HL-60 (cell line): ENCODE measurements at regions not wholly inside any gene's neighbourhood (a gene's known extent, or its start where the extent isn't known, plus 50 kb on each side); places are given as distances from the start of the nearest gene placed in this dataset.

Source experiments
- DNase-seq, 2 experiments: peaks; one replicate each; pipeline ENCODE4 v3.0.0-alpha.2; 2010 to 2020; ENCODE audit warnings: low read depth in 1 of 2, low spot score in 1 of 2
- H3K27ac ChIP-seq: fragments of 250-450 bp; sonication (Bioruptor Pico); replicated peaks from 2 replicates; pipeline ENCODE4 v1.5.1; 2020; ENCODE audit warnings: mild to moderate bottlenecking, moderate library complexity
- H3K27me3 ChIP-seq: fragments of 250-450 bp; sonication (Bioruptor Pico); 2 replicates; pipeline ENCODE4 v1.5.1; 2021; ENCODE audit warnings: mild to moderate bottlenecking, moderate library complexity; ENCODE audit not compliant: insufficient read depth, poor library complexity, severe bottlenecking
- H3K4me3 ChIP-seq: replicated peaks from 2 replicates; pipeline ENCODE4 v1.5.1; 2011; ENCODE audit warnings: mild to moderate bottlenecking, control low read depth, low read length; ENCODE audit not compliant: insufficient read depth
- GABPA ChIP-seq: IDR thresholded peaks from 2 replicates; pipeline ENCODE4 v1.6.1; 2012; ENCODE audit warnings: low read depth
- POLR2AphosphoS5 ChIP-seq: IDR thresholded peaks from 2 replicates; pipeline ENCODE4 v1.6.1; 2012; ENCODE audit warnings: low read depth
- SPI1 ChIP-seq: IDR thresholded peaks from 2 replicates; pipeline ENCODE4 v1.6.1; 2012; ENCODE audit warnings: low read depth, mild to moderate bottlenecking, borderline replicate concordance
- TF ChIP-seq, protein P1 (sequence below): IDR thresholded peaks from one replicate; pipeline ENCODE4 v1.5.1; 2011; ENCODE audit warnings: low read length, control low read depth, inconsistent platforms; ENCODE audit not compliant: insufficient read depth
- TF ChIP-seq, protein P2 (sequence below): IDR thresholded peaks from 2 replicates; pipeline ENCODE4 v1.6.1; 2012; ENCODE audit warnings: low read depth; ENCODE audit not compliant: insufficient replicate concordance

DNA sequence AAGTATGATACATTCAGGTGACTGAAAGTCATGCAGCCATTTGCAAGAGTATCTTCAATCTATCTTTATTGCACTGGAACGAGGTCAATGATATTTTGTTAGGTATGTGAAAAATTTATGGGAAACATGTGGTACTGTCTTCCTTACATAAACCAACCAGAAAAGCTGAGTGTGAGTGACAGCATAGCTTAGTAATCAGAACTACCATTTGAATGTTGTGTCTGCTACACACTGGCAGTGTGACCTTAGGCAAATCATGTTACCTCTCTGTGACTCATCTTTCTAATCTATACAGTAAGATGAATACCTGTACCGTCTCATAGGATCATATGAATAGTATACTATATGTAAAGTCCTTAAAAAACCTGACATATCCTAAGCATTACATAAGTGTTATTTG, 337.9 kb upstream of the IL12A start:
- no peak for DNase-seq

DNA sequence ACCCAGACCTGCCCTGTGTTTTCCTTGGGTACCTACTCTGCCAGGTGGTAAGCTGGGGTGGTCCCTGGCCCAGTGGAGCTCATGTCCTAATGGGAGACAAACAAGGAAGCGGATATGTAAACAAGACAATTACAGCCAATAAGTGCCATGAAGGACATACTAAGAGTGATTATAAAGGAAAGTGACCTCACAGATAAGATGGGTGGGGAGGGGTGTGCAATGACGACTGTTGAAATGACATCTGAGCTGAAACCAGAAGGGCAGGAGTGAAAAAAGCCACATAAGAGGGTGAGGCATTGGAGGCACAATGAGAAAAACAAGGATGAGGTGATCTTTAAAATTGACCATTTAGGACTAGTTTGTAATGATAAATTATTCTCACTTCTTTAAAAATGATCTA, 336.2 kb upstream of the IL12A start:
- TF ChIP-seq, protein P1, sequence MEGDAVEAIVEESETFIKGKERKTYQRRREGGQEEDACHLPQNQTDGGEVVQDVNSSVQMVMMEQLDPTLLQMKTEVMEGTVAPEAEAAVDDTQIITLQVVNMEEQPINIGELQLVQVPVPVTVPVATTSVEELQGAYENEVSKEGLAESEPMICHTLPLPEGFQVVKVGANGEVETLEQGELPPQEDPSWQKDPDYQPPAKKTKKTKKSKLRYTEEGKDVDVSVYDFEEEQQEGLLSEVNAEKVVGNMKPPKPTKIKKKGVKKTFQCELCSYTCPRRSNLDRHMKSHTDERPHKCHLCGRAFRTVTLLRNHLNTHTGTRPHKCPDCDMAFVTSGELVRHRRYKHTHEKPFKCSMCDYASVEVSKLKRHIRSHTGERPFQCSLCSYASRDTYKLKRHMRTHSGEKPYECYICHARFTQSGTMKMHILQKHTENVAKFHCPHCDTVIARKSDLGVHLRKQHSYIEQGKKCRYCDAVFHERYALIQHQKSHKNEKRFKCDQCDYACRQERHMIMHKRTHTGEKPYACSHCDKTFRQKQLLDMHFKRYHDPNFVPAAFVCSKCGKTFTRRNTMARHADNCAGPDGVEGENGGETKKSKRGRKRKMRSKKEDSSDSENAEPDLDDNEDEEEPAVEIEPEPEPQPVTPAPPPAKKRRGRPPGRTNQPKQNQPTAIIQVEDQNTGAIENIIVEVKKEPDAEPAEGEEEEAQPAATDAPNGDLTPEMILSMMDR = no peak
- TF ChIP-seq POLR2AphosphoS5 (no peak), GABPA (no peak), SPI1 (no peak)
- TF ChIP-seq, protein P2, sequence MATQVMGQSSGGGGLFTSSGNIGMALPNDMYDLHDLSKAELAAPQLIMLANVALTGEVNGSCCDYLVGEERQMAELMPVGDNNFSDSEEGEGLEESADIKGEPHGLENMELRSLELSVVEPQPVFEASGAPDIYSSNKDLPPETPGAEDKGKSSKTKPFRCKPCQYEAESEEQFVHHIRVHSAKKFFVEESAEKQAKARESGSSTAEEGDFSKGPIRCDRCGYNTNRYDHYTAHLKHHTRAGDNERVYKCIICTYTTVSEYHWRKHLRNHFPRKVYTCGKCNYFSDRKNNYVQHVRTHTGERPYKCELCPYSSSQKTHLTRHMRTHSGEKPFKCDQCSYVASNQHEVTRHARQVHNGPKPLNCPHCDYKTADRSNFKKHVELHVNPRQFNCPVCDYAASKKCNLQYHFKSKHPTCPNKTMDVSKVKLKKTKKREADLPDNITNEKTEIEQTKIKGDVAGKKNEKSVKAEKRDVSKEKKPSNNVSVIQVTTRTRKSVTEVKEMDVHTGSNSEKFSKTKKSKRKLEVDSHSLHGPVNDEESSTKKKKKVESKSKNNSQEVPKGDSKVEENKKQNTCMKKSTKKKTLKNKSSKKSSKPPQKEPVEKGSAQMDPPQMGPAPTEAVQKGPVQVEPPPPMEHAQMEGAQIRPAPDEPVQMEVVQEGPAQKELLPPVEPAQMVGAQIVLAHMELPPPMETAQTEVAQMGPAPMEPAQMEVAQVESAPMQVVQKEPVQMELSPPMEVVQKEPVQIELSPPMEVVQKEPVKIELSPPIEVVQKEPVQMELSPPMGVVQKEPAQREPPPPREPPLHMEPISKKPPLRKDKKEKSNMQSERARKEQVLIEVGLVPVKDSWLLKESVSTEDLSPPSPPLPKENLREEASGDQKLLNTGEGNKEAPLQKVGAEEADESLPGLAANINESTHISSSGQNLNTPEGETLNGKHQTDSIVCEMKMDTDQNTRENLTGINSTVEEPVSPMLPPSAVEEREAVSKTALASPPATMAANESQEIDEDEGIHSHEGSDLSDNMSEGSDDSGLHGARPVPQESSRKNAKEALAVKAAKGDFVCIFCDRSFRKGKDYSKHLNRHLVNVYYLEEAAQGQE = no peak
- Histone ChIP-seq H3K27me3 (no peaks in the 10 kb centered on the region), H3K4me3 (no peak overlapping the region), H3K27ac (no peak overlapping the region)
- no peak for DNase-seq

More for the DNA sequence above, 337.9 kb upstream of the IL12A start:
- H3K27ac ChIP-seq = no peak overlapping the region
- TF ChIP-seq GABPA (no peak), POLR2AphosphoS5 (no peak), SPI1 (no peak)
- TF ChIP-seq, protein P2 = no peak
- TF ChIP-seq, protein P1 = no peak
- H3K4me3 ChIP-seq = no peak overlapping the region
- H3K27me3 ChIP-seq = no peaks in the 10 kb centered on the region

DNA sequence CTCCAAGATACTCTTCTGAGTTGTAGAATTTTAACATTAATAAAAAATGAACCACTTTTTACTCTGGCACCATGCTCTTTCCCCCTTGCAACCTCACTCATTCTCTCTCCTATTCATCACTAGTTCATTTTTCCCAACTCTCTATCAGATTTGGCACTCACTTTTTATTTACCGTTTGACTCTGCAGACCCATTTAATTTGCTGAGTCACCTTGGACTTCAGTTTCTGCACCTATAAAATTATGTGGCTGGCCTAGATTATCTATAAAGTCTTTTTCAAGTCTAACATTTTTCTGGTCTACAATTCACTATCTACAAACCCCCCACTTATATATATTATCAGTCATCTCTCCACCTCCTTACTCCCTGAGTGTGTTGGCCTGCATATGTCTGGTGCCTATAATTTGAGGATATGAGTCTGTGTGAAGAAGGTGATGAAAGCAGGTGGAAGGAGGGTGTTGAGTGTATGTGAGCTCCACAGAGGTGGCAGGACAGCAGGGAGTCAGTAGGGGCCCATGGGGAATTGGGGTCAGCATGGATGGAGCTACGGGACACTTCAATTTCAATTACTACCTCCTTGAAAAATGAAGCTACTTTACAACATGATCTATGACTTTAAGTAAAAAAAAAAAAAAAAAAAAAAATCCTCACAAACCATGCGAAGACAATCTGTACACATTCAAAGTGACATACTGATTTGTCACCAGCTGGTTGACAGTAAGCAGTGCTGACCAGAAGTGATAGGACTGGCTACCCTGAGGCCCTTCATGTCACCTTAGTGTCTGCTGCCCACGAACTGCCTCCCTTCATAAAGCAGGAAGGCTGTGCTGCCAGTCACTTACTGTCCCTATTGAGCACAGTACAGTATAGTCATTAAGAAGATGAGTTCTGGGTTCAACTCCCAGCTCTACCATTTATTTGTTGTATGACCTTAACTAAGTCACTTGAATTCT, 334.2 kb upstream of the IL12A start:
- no peak for DNase-seq
- H3K27me3 ChIP-seq = no peaks in the 10 kb centered on the region
- TF ChIP-seq, protein P2 = no peak
- no peak overlapping the region for H3K27ac ChIP-seq
- no peak overlapping the region for H3K4me3 ChIP-seq
